ENCODE measurements at regions not wholly inside any gene's neighbourhood (a gene's known extent, or its start where the extent isn't known, plus 50 kb on each side); places are given as distances from the start of the nearest gene placed in this dataset.

DNA sequence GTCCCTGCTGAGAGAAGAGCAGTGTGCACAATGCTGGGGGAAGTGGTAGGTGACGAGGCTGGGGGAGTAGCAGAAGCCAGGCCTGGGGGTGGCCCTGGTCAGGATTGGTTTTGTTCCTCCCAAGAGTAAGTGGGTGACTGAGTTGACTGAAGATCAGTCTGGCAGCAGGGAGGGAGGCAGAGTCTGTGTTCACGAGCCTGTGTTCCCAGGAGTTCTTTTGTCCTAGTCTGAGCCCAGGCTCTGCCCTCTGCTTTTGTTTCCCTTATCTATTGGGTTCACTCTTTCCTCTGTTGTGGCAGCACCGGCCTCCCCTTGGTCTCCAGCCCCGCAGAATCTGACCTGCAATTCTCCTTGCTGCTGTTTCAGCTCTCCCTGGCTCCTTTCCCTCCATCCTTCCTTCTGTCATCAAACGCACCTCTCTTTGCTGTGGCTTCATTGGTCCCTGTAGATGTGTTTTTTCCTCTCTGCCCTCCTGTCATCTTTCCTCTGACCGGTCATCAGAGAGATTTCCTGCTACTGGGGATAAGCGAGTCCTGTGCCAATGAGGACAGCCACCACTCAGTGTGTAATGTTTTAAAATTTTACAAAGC is 607.4 kb downstream of the KIF4B start:
- H3K79me2 ChIP-seq (ENCODE audit: insufficient read depth, low read length), result no peaks in the 10 kb centered on the region
- no peaks in the 10 kb centered on the region for H3K9me3 ChIP-seq (ENCODE audit: insufficient read depth, low read length, severe bottlenecking)
- TF ChIP-seq CTCF (IDR thresholded peaks at IDR 0.05; ENCODE audit: borderline replicate concordance, extremely low read depth, low read length, poor library complexity, severe bottlenecking), result no peak
- TF ChIP-seq EZH2 (IDR thresholded peaks at IDR 0.05; ENCODE audit: borderline replicate concordance, low read depth, low read length, severe bottlenecking), result no peak
- no peak overlapping the region for H3K9ac ChIP-seq (ENCODE audit: low read depth, low read length)
- peaks cover 18% of the 10 kb centered on the region for H3K27me3 ChIP-seq (ENCODE audit: insufficient read depth, low read length, poor library complexity)
- H3K4me3 ChIP-seq (ENCODE audit: low read depth in 1 of 2, low read length in 2 of 2), result no peak overlapping the region
- no peaks in the 10 kb centered on the region for H3K36me3 ChIP-seq (ENCODE audit: insufficient read depth, low read length)
- H3K4me2 ChIP-seq (ENCODE audit: insufficient read depth, low read length), result no peak overlapping the region
- ATAC-seq (ENCODE audit: insufficient read depth, low read depth) (no peak), DNase-seq (no peak)
- no peaks in the 10 kb centered on the region for H3K4me1 ChIP-seq (ENCODE audit: insufficient read depth, low read length)
- no peak overlapping the region for H2AFZ ChIP-seq (ENCODE audit: low read depth, low read length)
- H3K27ac ChIP-seq (ENCODE audit: low read length), result no peak overlapping the region
- H4K20me1 ChIP-seq (ENCODE audit: insufficient read depth, low read length), result no peaks in the 10 kb centered on the region

DNA sequence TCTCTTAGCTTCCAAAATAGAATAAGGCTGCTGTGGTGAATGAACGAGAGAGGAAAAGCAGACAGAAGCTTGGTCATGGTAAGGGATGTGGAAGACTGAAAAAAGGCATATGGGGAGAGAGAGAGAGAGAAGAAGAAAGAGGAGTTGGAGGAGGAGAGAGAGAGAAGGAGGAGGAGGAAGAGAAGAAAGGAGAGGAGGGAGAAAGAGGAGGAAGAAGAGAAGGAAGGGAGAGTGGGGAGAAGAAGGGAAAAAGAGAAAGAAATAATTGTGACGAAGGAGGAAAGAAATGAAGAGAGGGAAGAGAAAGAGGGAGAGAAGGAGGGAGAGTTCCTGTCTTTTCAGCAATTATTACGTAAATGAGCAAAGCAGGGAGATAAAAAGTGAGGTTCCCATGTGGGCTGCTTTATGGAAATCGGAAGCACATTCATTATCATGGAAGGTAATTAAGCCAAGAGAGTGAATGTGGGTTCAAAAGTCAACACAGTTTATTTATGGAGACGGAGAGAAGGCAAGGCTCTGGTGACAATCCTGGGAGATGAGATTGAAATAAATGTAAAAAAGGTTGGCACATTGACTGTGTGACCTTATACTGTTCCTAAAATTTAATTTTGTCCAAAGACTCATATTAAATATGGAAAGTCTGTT is 611.2 kb downstream of the KIF4B start:
- H3K4me3 ChIP-seq (ENCODE audit: low read depth in 1 of 2, low read length in 2 of 2), result no peak overlapping the region
- no peaks in the 10 kb centered on the region for H3K4me1 ChIP-seq (ENCODE audit: insufficient read depth, low read length)
- H3K36me3 ChIP-seq (ENCODE audit: insufficient read depth, low read length), result no peaks in the 10 kb centered on the region
- no peak overlapping the region for H3K9ac ChIP-seq (ENCODE audit: low read depth, low read length)
- H4K20me1 ChIP-seq (ENCODE audit: insufficient read depth, low read length), result no peaks in the 10 kb centered on the region
- H3K79me2 ChIP-seq (ENCODE audit: insufficient read depth, low read length), result no peaks in the 10 kb centered on the region
- H3K4me2 ChIP-seq (ENCODE audit: insufficient read depth, low read length), result no peak overlapping the region
- peaks cover 21% of the 10 kb centered on the region for H3K27me3 ChIP-seq (ENCODE audit: insufficient read depth, low read length, poor library complexity)
- no peak overlapping the region for H3K27ac ChIP-seq (ENCODE audit: low read length)
- TF ChIP-seq CTCF (IDR thresholded peaks at IDR 0.05; ENCODE audit: borderline replicate concordance, extremely low read depth, low read length, poor library complexity, severe bottlenecking), result no peak
- no peak for TF ChIP-seq EZH2 (IDR thresholded peaks at IDR 0.05; ENCODE audit: borderline replicate concordance, low read depth, low read length, severe bottlenecking)
- H2AFZ ChIP-seq (ENCODE audit: low read depth, low read length), result no peak overlapping the region
- ATAC-seq (ENCODE audit: insufficient read depth, low read depth) (no peak), DNase-seq (no peak)
- no peaks in the 10 kb centered on the region for H3K9me3 ChIP-seq (ENCODE audit: insufficient read depth, low read length, severe bottlenecking)

- no peak for DNase-seq
- Histone ChIP-seq H2AFZ (ENCODE audit: low read depth, low read length) (no peak overlapping the region), H3K27me3 (ENCODE audit: insufficient read depth, low read length, poor library complexity) (peaks cover 21% of the 10 kb centered on the region), H3K36me3 (ENCODE audit: insufficient read depth, low read length) (no peaks in the 10 kb centered on the region), H3K4me1 (ENCODE audit: insufficient read depth, low read length) (no peaks in the 10 kb centered on the region), H3K27ac (ENCODE audit: low read length) (no peak overlapping the region), H3K9ac (ENCODE audit: low read depth, low read length) (no peak overlapping the region), H3K4me2 (ENCODE audit: insufficient read depth, low read length) (no peak overlapping the region), H3K9me3 (ENCODE audit: insufficient read depth, low read length, severe bottlenecking) (no peaks in the 10 kb centered on the region), H3K4me3 (ENCODE audit: low read depth in 1 of 2, low read length in 2 of 2) (no peak overlapping the region), H3K79me2 (ENCODE audit: insufficient read depth, low read length) (no peaks in the 10 kb centered on the region), H4K20me1 (ENCODE audit: insufficient read depth, low read length) (no peaks in the 10 kb centered on the region)
- no peak for ATAC-seq (ENCODE audit: insufficient read depth, low read depth)
- TF ChIP-seq CTCF (IDR thresholded peaks at IDR 0.05; ENCODE audit: borderline replicate concordance, extremely low read depth, low read length, poor library complexity, severe bottlenecking) (no peak), EZH2 (IDR thresholded peaks at IDR 0.05; ENCODE audit: borderline replicate concordance, low read depth, low read length, severe bottlenecking) (no peak)
These were observed 611.8 kb downstream of the KIF4B start for GRCh38 chr5:155625315-155625714.

Data from DND-41 (cell line).